ENCODE measurements at regions not wholly inside any gene's neighbourhood (a gene's known extent, or its start where the extent isn't known, plus 50 kb on each side); places are given as distances from the start of the nearest gene placed in this dataset.
"Not testable (repeated sequence)": the region's sequence is repeated elsewhere in the genome, so short reads cannot be mapped to it uniquely, and the experiment has no call there.

- not testable (repeated sequence) for H3K4me3 ChIP-seq (ENCODE audit: extremely low read depth, insufficient read depth, low read length, poor library complexity, severe bottlenecking); H3K9me3 ChIP-seq (ENCODE audit: control insufficient read depth, low read length); H3K4me1 ChIP-seq (ENCODE audit: control insufficient read depth, insufficient read depth, low read length, poor library complexity, severe bottlenecking); H3K27ac ChIP-seq (ENCODE audit: low read depth, low read length, severe bottlenecking); H3K36me3 ChIP-seq (ENCODE audit: control insufficient read depth, insufficient read depth, low read length)
- no CpG with 5 or more reads among the region's 3 CpGs for WGBS, 2 experiments (ENCODE audit: insufficient coverage in 2 of 2)
Observed at GRCh38 chr4:167876091-167876490, 216.2 kb upstream of the ANXA10 start.

GRCh38 chr4:167877826-167878225 is 214.5 kb upstream of the ANXA10 start:
- 83 to 91% methylated on average over 6 to 7 of the region's 8 CpGs for WGBS, 2 experiments (ENCODE audit: insufficient coverage in 2 of 2)
- H3K27ac ChIP-seq (ENCODE audit: low read depth, low read length, severe bottlenecking); H3K36me3 ChIP-seq (ENCODE audit: control insufficient read depth, insufficient read depth, low read length); H3K4me3 ChIP-seq (ENCODE audit: extremely low read depth, insufficient read depth, low read length, poor library complexity, severe bottlenecking); H3K4me1 ChIP-seq (ENCODE audit: control insufficient read depth, insufficient read depth, low read length, poor library complexity, severe bottlenecking); H3K9me3 ChIP-seq (ENCODE audit: control insufficient read depth, low read length): not testable (repeated sequence)

GRCh38 chr4:167883266-167883665 is 209.1 kb upstream of the ANXA10 start:
- WGBS, 2 experiments (ENCODE audit: insufficient coverage in 2 of 2), result no CpG with 5 or more reads among the region's 1 CpG
- H3K4me1 ChIP-seq (ENCODE audit: control insufficient read depth, insufficient read depth, low read length, poor library complexity, severe bottlenecking), result no peaks in the 10 kb centered on the region
- H3K27ac ChIP-seq (ENCODE audit: low read depth, low read length, severe bottlenecking), result no peak overlapping the region
- no peaks in the 10 kb centered on the region for H3K36me3 ChIP-seq (ENCODE audit: control insufficient read depth, insufficient read depth, low read length)
- no peaks in the 10 kb centered on the region for H3K9me3 ChIP-seq (ENCODE audit: control insufficient read depth, low read length)
- no peak overlapping the region for H3K4me3 ChIP-seq (ENCODE audit: extremely low read depth, insufficient read depth, low read length, poor library complexity, severe bottlenecking)

- Histone ChIP-seq H3K4me1 (ENCODE audit: control insufficient read depth, insufficient read depth, low read length, poor library complexity, severe bottlenecking) (no peaks in the 10 kb centered on the region), H3K27ac (ENCODE audit: low read depth, low read length, severe bottlenecking) (no peak overlapping the region), H3K9me3 (ENCODE audit: control insufficient read depth, low read length) (no peaks in the 10 kb centered on the region), H3K4me3 (ENCODE audit: extremely low read depth, insufficient read depth, low read length, poor library complexity, severe bottlenecking) (no peak overlapping the region), H3K36me3 (ENCODE audit: control insufficient read depth, insufficient read depth, low read length) (no peaks in the 10 kb centered on the region)
- WGBS, 2 experiments (ENCODE audit: insufficient coverage in 2 of 2), result 71 to 83% methylated on average over 1 of the region's 1 CpG
Observed at GRCh38 chr4:167885071-167885470, 207.3 kb upstream of the ANXA10 start.

DNA sequence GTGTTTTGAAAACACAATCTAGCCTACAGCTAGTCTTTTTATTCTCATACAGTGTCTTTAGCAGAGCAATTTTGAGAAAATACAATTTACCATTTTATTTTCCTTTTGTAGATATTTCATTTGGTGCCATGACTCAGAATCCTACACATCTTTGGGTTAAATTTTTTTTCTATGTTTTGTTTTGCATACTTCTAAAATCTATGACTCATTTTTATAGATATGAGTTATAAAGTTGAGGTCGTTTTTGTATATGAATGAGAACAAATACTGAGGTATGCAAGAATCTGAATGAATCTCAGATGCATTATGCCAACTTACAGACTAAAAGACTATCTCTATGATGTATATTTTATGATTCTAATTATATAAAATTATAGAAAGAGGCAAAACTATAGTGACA is 206.5 kb upstream of the ANXA10 start:
- H3K4me3 ChIP-seq (ENCODE audit: extremely low read depth, insufficient read depth, low read length, poor library complexity, severe bottlenecking), result no peak overlapping the region
- no peaks in the 10 kb centered on the region for H3K9me3 ChIP-seq (ENCODE audit: control insufficient read depth, low read length)

GRCh38 chr4:167887726-167888125 is 204.6 kb upstream of the ANXA10 start:
- Histone ChIP-seq H3K4me3 (ENCODE audit: extremely low read depth, insufficient read depth, low read length, poor library complexity, severe bottlenecking) (no peak overlapping the region), H3K36me3 (ENCODE audit: control insufficient read depth, insufficient read depth, low read length) (no peaks in the 10 kb centered on the region), H3K4me1 (ENCODE audit: control insufficient read depth, insufficient read depth, low read length, poor library complexity, severe bottlenecking) (no peaks in the 10 kb centered on the region), H3K9me3 (ENCODE audit: control insufficient read depth, low read length) (no peaks in the 10 kb centered on the region), H3K27ac (ENCODE audit: low read depth, low read length, severe bottlenecking) (no peak overlapping the region)
- WGBS, 2 experiments (ENCODE audit: insufficient coverage in 2 of 2), result 87 to 100% methylated on average over 1 to 4 of the region's 6 CpGs

More for the DNA sequence above, 206.5 kb upstream of the ANXA10 start:
- no peaks in the 10 kb centered on the region for H3K4me1 ChIP-seq (ENCODE audit: control insufficient read depth, insufficient read depth, low read length, poor library complexity, severe bottlenecking)
- no peaks in the 10 kb centered on the region for H3K36me3 ChIP-seq (ENCODE audit: control insufficient read depth, insufficient read depth, low read length)
- WGBS, 2 experiments (ENCODE audit: insufficient coverage in 2 of 2), result no CpG with 5 or more reads among the region's 1 CpG
- no peak overlapping the region for H3K27ac ChIP-seq (ENCODE audit: low read depth, low read length, severe bottlenecking)

DNA sequence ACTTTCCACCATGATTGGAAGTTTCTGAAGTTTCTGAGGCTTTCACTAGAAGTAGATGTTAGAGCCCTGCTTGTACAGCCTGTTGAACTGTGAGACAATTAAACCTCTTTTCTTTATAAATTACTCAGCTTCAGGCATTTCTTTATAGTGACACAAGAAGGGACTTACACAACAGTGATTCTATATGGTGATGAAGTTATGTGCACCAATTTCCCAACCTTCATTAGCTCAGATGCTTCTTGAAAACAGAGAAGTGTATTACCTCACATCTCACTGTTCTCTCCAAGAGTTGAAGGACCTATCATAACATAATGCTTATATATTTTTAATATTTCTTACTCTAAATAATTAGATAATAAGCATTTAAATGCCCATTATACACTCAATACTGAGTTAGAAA is 202.1 kb upstream of the ANXA10 start:
- H3K36me3 ChIP-seq (ENCODE audit: control insufficient read depth, insufficient read depth, low read length), result no peaks in the 10 kb centered on the region
- H3K27ac ChIP-seq (ENCODE audit: low read depth, low read length, severe bottlenecking), result no peak overlapping the region
- no peaks in the 10 kb centered on the region for H3K9me3 ChIP-seq (ENCODE audit: control insufficient read depth, low read length)
- H3K4me1 ChIP-seq (ENCODE audit: control insufficient read depth, insufficient read depth, low read length, poor library complexity, severe bottlenecking), result no peaks in the 10 kb centered on the region
- no peak overlapping the region for H3K4me3 ChIP-seq (ENCODE audit: extremely low read depth, insufficient read depth, low read length, poor library complexity, severe bottlenecking)

- H3K9me3 ChIP-seq (ENCODE audit: control insufficient read depth, low read length), result no peaks in the 10 kb centered on the region
- WGBS, 2 experiments (ENCODE audit: insufficient coverage in 2 of 2), result no CpG with 5 or more reads among the region's 3 CpGs
- no peaks in the 10 kb centered on the region for H3K36me3 ChIP-seq (ENCODE audit: control insufficient read depth, insufficient read depth, low read length)
Observed at GRCh38 chr4:167893531-167893930, 198.8 kb upstream of the ANXA10 start.

DNA sequence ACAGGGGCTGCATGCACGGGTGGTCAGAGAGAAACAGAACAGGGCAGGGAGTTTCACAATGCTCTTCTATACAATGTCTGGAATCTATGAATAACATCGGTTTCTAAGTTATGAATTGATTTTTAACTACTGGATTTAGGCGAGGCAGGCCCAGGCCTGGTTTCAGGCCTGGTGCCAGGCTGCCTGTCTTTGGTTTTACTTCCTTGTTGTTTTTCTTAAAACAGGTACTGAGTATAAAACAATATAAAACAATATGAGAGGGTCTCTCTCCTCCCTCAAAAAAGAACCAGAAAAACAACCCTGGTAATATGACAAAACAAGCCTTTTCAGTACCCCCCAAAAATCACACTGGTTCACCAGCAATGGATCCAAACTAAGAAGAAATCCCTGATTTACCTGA is 196.1 kb upstream of the ANXA10 start:
- H3K9me3 ChIP-seq (ENCODE audit: control insufficient read depth, low read length); H3K4me1 ChIP-seq (ENCODE audit: control insufficient read depth, insufficient read depth, low read length, poor library complexity, severe bottlenecking); H3K4me3 ChIP-seq (ENCODE audit: extremely low read depth, insufficient read depth, low read length, poor library complexity, severe bottlenecking); H3K36me3 ChIP-seq (ENCODE audit: control insufficient read depth, insufficient read depth, low read length): not testable (repeated sequence)
- H3K27ac ChIP-seq (ENCODE audit: low read depth, low read length, severe bottlenecking), result peak overlapping the region; percentile 90
- WGBS, 2 experiments (ENCODE audit: insufficient coverage in 2 of 2), result no CpG with 5 or more reads among the region's 3 CpGs

More at GRCh38 chr4:167893531-167893930, 198.8 kb upstream of the ANXA10 start:
- H3K4me3 ChIP-seq (ENCODE audit: extremely low read depth, insufficient read depth, low read length, poor library complexity, severe bottlenecking), result no peak overlapping the region
- peaks cover 7% of the 10 kb centered on the region for H3K4me1 ChIP-seq (ENCODE audit: control insufficient read depth, insufficient read depth, low read length, poor library complexity, severe bottlenecking)
- H3K27ac ChIP-seq (ENCODE audit: low read depth, low read length, severe bottlenecking), result no peak overlapping the region

DNA sequence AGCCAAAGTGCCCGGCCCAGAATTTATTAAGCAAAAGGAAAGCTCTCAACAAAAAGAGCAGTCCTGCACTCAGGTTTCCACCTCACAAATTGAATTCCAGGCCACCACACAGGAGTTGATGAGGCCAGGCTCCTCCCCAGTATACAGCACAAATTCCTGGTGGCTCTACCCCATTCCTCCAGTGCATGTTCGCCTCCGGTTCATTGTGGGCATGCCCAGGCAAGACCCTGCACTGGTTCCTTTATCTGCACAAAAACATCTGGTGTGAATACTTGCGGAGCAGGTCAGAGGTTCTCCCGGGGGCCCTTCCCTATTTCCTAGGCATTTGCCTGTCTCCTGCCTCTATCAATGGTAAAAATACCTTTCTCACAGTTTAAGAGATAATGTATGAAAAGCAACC is 195.2 kb upstream of the ANXA10 start:
- Histone ChIP-seq H3K4me1 (ENCODE audit: control insufficient read depth, insufficient read depth, low read length, poor library complexity, severe bottlenecking) (peaks cover 7% of the 10 kb centered on the region), H3K4me3 (ENCODE audit: extremely low read depth, insufficient read depth, low read length, poor library complexity, severe bottlenecking) (no peak overlapping the region), H3K27ac (ENCODE audit: low read depth, low read length, severe bottlenecking) (peak overlapping the region; percentile 90), H3K9me3 (ENCODE audit: control insufficient read depth, low read length) (no peaks in the 10 kb centered on the region), H3K36me3 (ENCODE audit: control insufficient read depth, insufficient read depth, low read length) (no peaks in the 10 kb centered on the region)
- 52 to 80% methylated on average over 4 to 5 of the region's 5 CpGs for WGBS, 2 experiments (ENCODE audit: insufficient coverage in 2 of 2)

- 100% methylated on average over 1 of the region's 1 CpG; no CpG with 5 or more reads in 1 of the 2 experiments for WGBS, 2 experiments (ENCODE audit: insufficient coverage in 2 of 2)
- no peaks in the 10 kb centered on the region for H3K4me1 ChIP-seq (ENCODE audit: control insufficient read depth, insufficient read depth, low read length, poor library complexity, severe bottlenecking)
- H3K27ac ChIP-seq (ENCODE audit: low read depth, low read length, severe bottlenecking), result no peak overlapping the region
- H3K9me3 ChIP-seq (ENCODE audit: control insufficient read depth, low read length), result no peaks in the 10 kb centered on the region
- H3K4me3 ChIP-seq (ENCODE audit: extremely low read depth, insufficient read depth, low read length, poor library complexity, severe bottlenecking), result no peak overlapping the region
- H3K36me3 ChIP-seq (ENCODE audit: control insufficient read depth, insufficient read depth, low read length), result no peaks in the 10 kb centered on the region
Observed at GRCh38 chr4:167903291-167903721, 189.0 kb upstream of the ANXA10 start.

DNA sequence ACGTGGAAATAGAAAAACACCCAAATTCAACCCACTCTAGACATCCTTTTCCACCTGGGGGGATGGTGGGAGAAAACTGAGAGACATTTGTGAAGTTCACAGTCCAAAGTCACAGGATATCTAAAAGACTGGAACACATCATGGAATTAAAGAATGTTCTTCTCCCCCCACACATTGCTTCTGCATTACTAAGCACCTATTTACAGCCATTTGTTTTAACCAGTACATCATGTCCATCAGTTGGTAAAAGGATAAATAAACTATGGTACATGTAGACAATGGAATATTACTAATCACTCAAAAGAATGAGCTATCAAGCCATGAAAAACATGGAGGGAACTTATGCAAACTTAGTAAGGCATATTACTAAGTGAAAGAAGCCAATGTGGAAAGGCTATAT is 185.5 kb upstream of the ANXA10 start:
- Histone ChIP-seq H3K9me3 (ENCODE audit: control insufficient read depth, low read length) (no peaks in the 10 kb centered on the region), H3K27ac (ENCODE audit: low read depth, low read length, severe bottlenecking) (no peak overlapping the region), H3K36me3 (ENCODE audit: control insufficient read depth, insufficient read depth, low read length) (no peaks in the 10 kb centered on the region), H3K4me1 (ENCODE audit: control insufficient read depth, insufficient read depth, low read length, poor library complexity, severe bottlenecking) (no peaks in the 10 kb centered on the region), H3K4me3 (ENCODE audit: extremely low read depth, insufficient read depth, low read length, poor library complexity, severe bottlenecking) (no peak overlapping the region)
- WGBS, 2 experiments (ENCODE audit: insufficient coverage in 2 of 2), result no CpG with 5 or more reads among the region's 1 CpG

All from mesodermal cell (in vitro differentiated cells).